ENCODE measurements at regions not wholly inside any gene's neighbourhood (a gene's known extent, or its start where the extent isn't known, plus 50 kb on each side); places are given as distances from the start of the nearest gene placed in this dataset.

DNA sequence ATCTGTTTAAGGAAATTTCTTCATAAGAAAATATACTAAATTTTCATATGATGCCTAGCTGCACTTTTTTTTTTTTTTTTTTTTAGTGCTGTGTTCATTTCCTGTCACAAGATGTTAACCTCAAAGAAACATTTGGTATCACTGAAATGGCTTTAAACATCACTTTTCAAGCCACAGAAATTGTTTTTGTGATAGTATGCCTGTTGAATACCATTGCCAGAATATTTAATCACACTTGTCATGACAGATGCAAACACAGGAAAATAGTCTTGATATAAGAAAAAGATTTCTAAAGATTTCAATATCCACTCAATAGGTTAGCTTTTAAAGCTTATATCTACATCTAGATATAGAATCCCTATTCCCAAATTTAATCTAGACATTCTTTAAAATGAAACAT, 608.5 kb upstream of the AGTR1 start:
- TF ChIP-seq TAF1 (IDR thresholded peaks at IDR 0.05; ENCODE audit: low read depth, low read length) (no peak), POLR2A (IDR thresholded peaks at IDR 0.05; ENCODE audit: low read depth, low read length) (no peak)

Data from GM12891 (cell line).